B cell (primary cell): ENCODE measurements at regions not wholly inside any gene's neighbourhood (a gene's known extent, or its start where the extent isn't known, plus 50 kb on each side); places are given as distances from the start of the nearest gene placed in this dataset.
"Not testable (repeated sequence)": the region's sequence is repeated elsewhere in the genome, so short reads cannot be mapped to it uniquely, and the experiment has no call there.

Experiments used
- ATAC-seq: fragments of 200-7000 bp; cut with Tn5 transposase; one replicate; pipeline ENCODE4 v1.10.0; 2021; ENCODE audit warnings: low read depth, mild to moderate bottlenecking, moderate number of reproducible peaks, moderate library complexity
- CTCF ChIA-PET: fragments of 350-600 bp; sonication (Branson Sonifier 250); formaldehyde crosslinking; loops from one replicate; lab custom pipeline; 2021; ENCODE audit warnings: antibody characterized with exemption, inconsistent platforms; lab: Charles Lee
- POLR2A ChIA-PET: fragments of 350-600 bp; sonication (Branson Sonifier 250); formaldehyde crosslinking; loops from one replicate; lab custom pipeline; 2021; ENCODE audit warnings: antibody characterized with exemption; lab: Charles Lee
- DNase-seq: peaks from one replicate; pipeline ENCODE4 v3.0.0; 2013
- H2AFZ ChIP-seq: 2 replicates; pipeline ENCODE4 v1.6.1; 2012; ENCODE audit warnings: mild to moderate bottlenecking, low read depth, low read length; ENCODE audit not compliant: insufficient read depth, poor library complexity, severe bottlenecking
- H3K27ac ChIP-seq, 2 donors: 1 replicate in 1 of 2; 2 replicates in 1 of 2; pipeline ENCODE4 v1.5.1; 2012 to 2013; ENCODE audit warnings: low read length in 2 of 2, mild to moderate bottlenecking in 2 of 2, moderate library complexity in 1 of 2
- H3K27me3 ChIP-seq, 4 experiments: fragments of 200-600 bp in 1 of 4; sonication (generic) in 1 of 4; replicated peaks in 1 of 4; 1 replicate in 2 of 4; 2 replicates in 2 of 4; pipeline versions ENCODE4 v1.6.1 to v1.7.0; 2013 to 2016; ENCODE audit warnings: low read length in 3 of 4, mild to moderate bottlenecking in 2 of 4, mixed read lengths in 1 of 4, moderate library complexity in 1 of 4; ENCODE audit not compliant: insufficient read depth in 4 of 4, control insufficient read depth in 3 of 4; ENCODE audit errors: control extremely low read depth in 1 of 4
- H3K36me3 ChIP-seq, 2 experiments: replicated peaks in 1 of 2; 1 replicate in 1 of 2; 2 replicates in 1 of 2; pipeline versions ENCODE4 v1.6.1 to v1.7.1; 2013; ENCODE audit warnings: low read length in 1 of 2; ENCODE audit not compliant: insufficient read depth in 2 of 2, control insufficient read depth in 1 of 2; ENCODE audit errors: control extremely low read depth in 1 of 2, extremely low read depth in 1 of 2
- H3K4me1 ChIP-seq, 2 donors: fragments of 200-600 bp in 1 of 2; sonication (generic) in 1 of 2; 1 replicate in 1 of 2; 2 replicates in 1 of 2; pipeline versions ENCODE4 v1.5.1 to v1.6.1; 2013 to 2017; ENCODE audit warnings: low read length in 2 of 2; ENCODE audit not compliant: control insufficient read depth in 2 of 2, insufficient read depth in 2 of 2
- H3K4me2 ChIP-seq: replicated peaks from 2 replicates; pipeline ENCODE3; 2012; ENCODE audit warnings: mild to moderate bottlenecking, low read depth, low read length; ENCODE audit not compliant: poor library complexity, severe bottlenecking
- H3K4me3 ChIP-seq, 5 experiments: fragments of 200-600 bp in 1 of 5; sonication (generic) in 1 of 5; 1 replicate in 3 of 5; 2 replicates in 2 of 5; pipeline versions ENCODE4 v1.5.1 to v1.7.0; 2011 to 2016; ENCODE audit warnings: low read length in 4 of 5, mild to moderate bottlenecking in 4 of 5, low read depth in 2 of 5, control low read depth in 1 of 5, moderate library complexity in 1 of 5; ENCODE audit not compliant: insufficient read depth in 1 of 5; ENCODE audit errors: control extremely low read depth in 1 of 5, extremely low read depth in 1 of 5
- H3K79me2 ChIP-seq: fragments of 200-600 bp; sonication (generic); one replicate; pipeline ENCODE4 v1.6.0; 2016; ENCODE audit warnings: low read length; ENCODE audit not compliant: control insufficient read depth, insufficient read depth
- H3K9ac ChIP-seq: fragments of 200-600 bp; sonication (generic); 2 replicates; pipeline ENCODE4 v1.6.1; 2017; ENCODE audit warnings: mild to moderate bottlenecking, low read length, moderate library complexity
- H3K9me3 ChIP-seq, 3 donors: one replicate each; pipeline versions ENCODE4 v1.6.1 to v1.7.1; 2013; ENCODE audit warnings: low read length in 2 of 3; ENCODE audit not compliant: control insufficient read depth in 2 of 3, insufficient read depth in 1 of 3; ENCODE audit errors: control extremely low read depth in 1 of 3
- H4K20me1 ChIP-seq: 2 replicates; pipeline ENCODE4 v1.6.0; 2012; ENCODE audit warnings: mild to moderate bottlenecking, low read length; ENCODE audit not compliant: insufficient read depth, control insufficient read depth, poor library complexity, severe bottlenecking
- H3K27ac Mint-ChIP-seq: one replicate; pipeline ENCODE4 v1.8.0; 2021; ENCODE audit warnings: mixed read lengths
- H3K27me3 Mint-ChIP-seq: one replicate; pipeline ENCODE4 v1.8.0; 2021; ENCODE audit warnings: mixed read lengths
- H3K4me1 Mint-ChIP-seq: one replicate; pipeline ENCODE4 v1.8.0; 2021; ENCODE audit warnings: mixed read lengths
- H3K4me3 Mint-ChIP-seq: one replicate; pipeline ENCODE4 v1.8.0; 2021; ENCODE audit warnings: mixed read lengths
- H3K9me3 Mint-ChIP-seq: one replicate; pipeline ENCODE4 v1.8.0; 2022; ENCODE audit warnings: mixed read lengths; ENCODE audit not compliant: insufficient read depth
- EZH2 ChIP-seq: IDR thresholded peaks from 2 replicates; pipeline ENCODE4 v1.6.1; 2012; ENCODE audit warnings: borderline replicate concordance, low read depth, mild to moderate bottlenecking, moderate library complexity, low read length; ENCODE audit not compliant: insufficient read depth, poor library complexity, severe bottlenecking
- WGBS: methylation state at CpG from one replicate; pipeline ENCODE4 v1.1.5; 2013; ENCODE audit warnings: missing lambda C conversion rate; ENCODE audit not compliant: insufficient coverage; 5-methylcytosine and 5-hydroxymethylcytosine counted together
- intact Hi-C: fragments of 100-400 bp; cut with micrococcal nuclease; formaldehyde crosslinking; loops from one replicate; pipeline ENCODE4 v1.10.0; 2022
- TF ChIP-seq, protein P1 (sequence below): fragments of 200-600 bp; IDR thresholded peaks from one replicate; pipeline ENCODE4 v1.8.0; 2022; ENCODE audit warnings: antibody characterized with exemption, mild to moderate bottlenecking

DNA sequence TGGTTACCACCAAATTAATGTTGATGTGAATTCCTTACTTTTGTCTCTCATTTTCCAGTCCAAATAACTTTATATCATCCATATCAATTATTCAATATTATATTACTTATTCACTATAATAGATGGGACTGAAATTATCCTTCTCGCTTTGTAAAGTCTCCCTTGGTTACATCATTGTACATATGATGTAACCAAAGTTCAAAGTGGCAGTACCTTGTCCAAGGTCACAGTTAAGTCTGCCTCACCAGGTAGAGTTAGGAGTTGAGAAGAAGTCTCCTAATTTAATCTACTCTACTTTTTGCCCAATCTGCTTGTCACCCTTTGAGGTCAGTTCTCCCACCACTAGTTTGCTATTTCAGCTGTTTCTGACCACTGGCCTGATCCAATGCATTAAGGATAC, 83.7 kb upstream of the CLINT1 start:
- intact Hi-C loops: no loop called here
- TF ChIP-seq, protein P1, sequence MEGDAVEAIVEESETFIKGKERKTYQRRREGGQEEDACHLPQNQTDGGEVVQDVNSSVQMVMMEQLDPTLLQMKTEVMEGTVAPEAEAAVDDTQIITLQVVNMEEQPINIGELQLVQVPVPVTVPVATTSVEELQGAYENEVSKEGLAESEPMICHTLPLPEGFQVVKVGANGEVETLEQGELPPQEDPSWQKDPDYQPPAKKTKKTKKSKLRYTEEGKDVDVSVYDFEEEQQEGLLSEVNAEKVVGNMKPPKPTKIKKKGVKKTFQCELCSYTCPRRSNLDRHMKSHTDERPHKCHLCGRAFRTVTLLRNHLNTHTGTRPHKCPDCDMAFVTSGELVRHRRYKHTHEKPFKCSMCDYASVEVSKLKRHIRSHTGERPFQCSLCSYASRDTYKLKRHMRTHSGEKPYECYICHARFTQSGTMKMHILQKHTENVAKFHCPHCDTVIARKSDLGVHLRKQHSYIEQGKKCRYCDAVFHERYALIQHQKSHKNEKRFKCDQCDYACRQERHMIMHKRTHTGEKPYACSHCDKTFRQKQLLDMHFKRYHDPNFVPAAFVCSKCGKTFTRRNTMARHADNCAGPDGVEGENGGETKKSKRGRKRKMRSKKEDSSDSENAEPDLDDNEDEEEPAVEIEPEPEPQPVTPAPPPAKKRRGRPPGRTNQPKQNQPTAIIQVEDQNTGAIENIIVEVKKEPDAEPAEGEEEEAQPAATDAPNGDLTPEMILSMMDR: no peak
- TF ChIP-seq EZH2: no peak
- Histone ChIP-seq H4K20me1 (no peaks in the 10 kb centered on the region), H3K4me1 (no peaks in the 10 kb centered on the region), H3K9ac (no peak overlapping the region), H3K4me2 (no peak overlapping the region), H3K27ac (no peak overlapping the region), H2AFZ (no peak overlapping the region), H3K4me3 (no peak overlapping the region), H3K27me3 (no peaks in the 10 kb centered on the region), H3K9me3 (no peaks in the 10 kb centered on the region), H3K79me2 (no peaks in the 10 kb centered on the region), H3K36me3 (no peaks in the 10 kb centered on the region)
- ChIA-PET CTCF (no interaction called here), POLR2A (no interaction called here)
- DNase-seq (no peak), ATAC-seq (no peak)
- H3K27ac Mint-ChIP-seq: no peak overlapping the region
- H3K4me3 Mint-ChIP-seq: no peak overlapping the region
- WGBS: no CpG with 5 or more reads among the region's 1 CpG
- no peaks in the 10 kb centered on the region for H3K9me3 Mint-ChIP-seq
- H3K4me1 Mint-ChIP-seq: no peaks in the 10 kb centered on the region
- H3K27me3 Mint-ChIP-seq: peaks cover 3% of the 10 kb centered on the region

DNA sequence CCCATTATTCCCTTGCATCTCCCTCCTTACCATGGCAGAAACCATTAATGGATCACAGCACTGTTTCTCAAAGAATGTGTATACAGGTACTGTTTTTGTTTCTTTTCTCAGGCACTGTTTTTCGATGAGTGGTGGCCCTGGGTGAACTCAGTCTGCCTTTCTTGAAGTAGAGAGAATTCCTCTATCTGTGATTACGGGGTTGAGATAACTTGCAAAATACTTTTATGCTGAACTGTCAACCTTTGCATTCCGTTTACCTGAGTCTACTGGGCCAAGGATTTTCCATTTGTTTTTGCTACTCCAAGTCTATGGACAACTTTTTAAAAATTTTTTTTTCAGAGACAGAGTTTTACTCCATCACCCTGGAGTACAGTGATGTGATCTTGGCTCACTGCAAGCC, 82.7 kb upstream of the CLINT1 start:
- Histone ChIP-seq H3K9me3 (peaks cover 0 to 3% (median 0%) of the 10 kb centered on the region in 3 donors), H3K4me3 (no peak overlapping the region), H3K27me3 (no peaks in the 10 kb centered on the region), H3K4me2 (no peak overlapping the region), H3K27ac (no peak overlapping the region), H3K36me3 (no peaks in the 10 kb centered on the region), H3K4me1 (no peaks in the 10 kb centered on the region), H4K20me1 (no peaks in the 10 kb centered on the region), H3K79me2 (no peaks in the 10 kb centered on the region), H2AFZ (no peak overlapping the region), H3K9ac (no peak overlapping the region)
- no peak for ATAC-seq
- 100% methylated on average over 2 of the region's 3 CpGs for WGBS
- Mint-ChIP-seq H3K27me3 (no peaks in the 10 kb centered on the region), H3K27ac (no peak overlapping the region), H3K9me3 (no peaks in the 10 kb centered on the region), H3K4me1 (no peaks in the 10 kb centered on the region), H3K4me3 (no peak overlapping the region)
- no peak for TF ChIP-seq EZH2
- TF ChIP-seq, protein P1: no peak
- CTCF ChIA-PET: no interaction called here
- intact Hi-C loops: no loop called here
- POLR2A ChIA-PET: no interaction called here
- DNase-seq: no peak

DNA sequence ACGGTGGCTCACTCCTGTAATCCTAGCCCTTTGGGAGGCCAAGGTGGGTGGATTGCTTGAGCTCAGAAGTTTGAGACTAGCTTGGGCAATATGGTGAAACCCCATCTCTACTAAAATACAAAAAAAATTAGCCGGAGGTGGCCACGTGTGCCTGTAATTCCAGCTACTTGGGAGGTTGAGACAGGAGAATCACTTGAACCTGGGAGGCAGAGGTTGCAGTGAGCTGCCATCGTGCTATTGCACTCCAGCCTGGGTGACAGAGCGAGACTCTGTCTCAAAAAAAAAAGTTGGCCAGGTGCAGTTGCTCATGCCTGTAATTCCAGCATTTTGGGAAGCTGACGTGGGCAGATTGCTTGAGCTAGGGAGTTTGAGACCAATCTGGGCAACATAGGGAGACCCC, 79.2 kb upstream of the CLINT1 start:
- H3K27me3 ChIP-seq, H4K20me1 ChIP-seq, H3K4me2 ChIP-seq, H3K27me3 Mint-ChIP-seq, intact Hi-C loops, H3K27ac ChIP-seq, H3K79me2 ChIP-seq, H3K4me3 ChIP-seq, H3K36me3 ChIP-seq, H3K27ac Mint-ChIP-seq, DNase-seq, H3K9ac ChIP-seq, H3K4me1 Mint-ChIP-seq, H3K4me3 Mint-ChIP-seq, ATAC-seq, POLR2A ChIA-PET, H2AFZ ChIP-seq, H3K4me1 ChIP-seq: not testable (repeated sequence)
- CTCF ChIA-PET: interaction anchor here (0.6 to 0.7 kb wide), 3 partner anchors 14 to 1864 kb away, joined by 3 read pairs; no protein-coding TSS in a partner anchor
- H3K9me3 Mint-ChIP-seq: peaks cover 12% of the 10 kb centered on the region
- 89% methylated on average over 4 of the region's 6 CpGs for WGBS
- H3K9me3 ChIP-seq: peaks cover 0 to 11% (median 6%) of the 10 kb centered on the region in 3 donors
